NCI-H524 (cell line): ENCODE measurements at regions not wholly inside any gene's neighbourhood (a gene's known extent, or its start where the extent isn't known, plus 50 kb on each side); places are given as distances from the start of the nearest gene placed in this dataset.

Experiments
- DNase-seq, 2 experiments: peaks; one replicate each; lab custom pipeline; 2025; lab: John Stamatoyannopoulos, UW

GRCh38 chr2:238581126-238581525 is 154.4 kb downstream of the ASB1 start:
- DNase-seq: no peak

GRCh38 chr2:238582159-238582558 is 155.4 kb downstream of the ASB1 start:
- no peak for DNase-seq

GRCh38 chr2:238584617-238585016 is 157.9 kb downstream of the ASB1 start:
- no peak for DNase-seq

DNA sequence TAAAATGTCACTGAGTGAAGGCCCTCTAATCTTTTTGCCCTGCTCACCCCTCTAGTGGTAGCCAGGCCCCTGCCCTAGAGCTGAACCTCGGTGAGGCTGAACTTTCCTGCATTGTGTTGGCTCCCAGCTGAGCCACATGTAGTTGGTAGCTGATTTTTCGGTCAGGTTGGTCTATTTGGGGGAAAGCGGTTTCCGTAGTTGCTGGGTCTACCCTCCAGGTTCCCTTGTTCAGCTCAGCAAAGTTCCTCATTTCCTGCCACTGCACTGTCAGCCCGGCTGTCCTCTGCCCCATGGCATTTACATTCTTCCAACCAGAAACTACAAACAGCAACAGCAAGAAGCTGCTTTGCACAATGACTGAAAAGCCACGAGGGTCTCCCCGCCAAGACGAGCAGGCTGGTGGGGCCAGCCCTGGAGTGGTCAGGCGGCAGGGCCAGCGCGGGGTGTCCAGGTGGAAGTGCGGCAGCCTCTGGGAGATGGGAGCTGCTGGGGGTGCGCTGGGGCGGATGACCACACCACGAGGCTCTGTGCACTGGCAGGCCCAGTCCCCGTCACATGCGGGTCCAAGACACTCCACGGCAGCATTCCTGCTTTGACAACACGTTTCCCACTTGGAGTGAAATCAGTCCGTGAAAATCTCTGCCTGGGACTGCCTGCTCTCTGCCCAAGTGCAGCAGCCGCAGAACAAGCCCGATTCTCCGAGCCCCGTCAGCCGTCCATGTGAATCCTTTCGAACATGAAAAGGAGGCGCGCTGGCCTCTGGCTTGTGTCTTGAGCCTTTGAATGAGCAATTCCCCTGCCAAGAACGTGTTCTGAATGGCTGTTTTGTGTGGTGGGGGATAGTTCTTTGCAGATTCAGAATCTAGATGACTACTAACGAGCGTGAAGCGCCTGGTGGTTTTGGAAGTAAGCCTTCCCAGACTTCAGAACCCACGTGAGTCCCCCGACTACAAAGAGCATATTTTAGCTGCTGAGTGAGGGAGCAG is 159.4 kb downstream of the ASB1 start:
- DNase-seq: no peak

DNA sequence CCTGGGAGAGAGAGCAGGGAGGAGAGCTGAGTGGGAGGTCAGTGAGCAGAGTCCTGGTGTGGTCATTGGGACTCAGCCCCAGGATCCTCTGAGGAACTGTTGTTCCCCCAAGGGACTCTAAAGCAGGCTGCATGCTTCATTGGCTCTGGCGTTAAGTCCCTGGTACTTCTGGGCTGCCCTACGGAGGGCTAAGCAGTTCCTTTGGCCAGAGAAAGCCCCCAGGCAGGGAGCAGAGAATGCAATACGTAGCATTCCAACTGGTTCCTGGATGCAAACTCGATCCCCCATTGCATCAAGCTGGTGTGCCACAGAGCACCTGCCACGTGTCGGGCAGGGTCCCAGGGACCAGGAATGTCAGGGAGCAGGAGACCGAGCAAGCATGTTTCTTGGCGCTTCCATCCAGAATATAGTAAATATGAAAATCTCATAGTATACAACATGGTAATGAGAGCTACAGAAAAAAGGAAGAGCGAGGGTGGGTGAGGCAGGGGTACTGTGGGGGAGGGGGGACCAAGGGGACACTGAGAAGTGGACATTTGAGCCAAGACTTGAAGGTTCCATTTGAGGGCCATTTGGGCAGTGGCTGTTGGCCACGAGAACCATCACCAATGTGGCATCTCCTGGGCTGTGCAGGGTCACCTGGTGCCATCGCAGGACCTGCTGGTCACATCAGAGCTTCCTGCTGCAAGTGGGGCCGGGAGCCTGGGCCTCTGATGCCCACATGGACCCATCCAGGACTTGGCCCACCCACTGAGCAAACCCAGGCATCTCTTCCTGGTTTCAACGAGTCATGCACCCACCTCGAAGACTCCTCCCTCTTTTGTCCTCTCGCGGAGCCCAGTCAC is 160.4 kb downstream of the ASB1 start:
- no peak for DNase-seq

- no peak for DNase-seq
Observed at GRCh38 chr2:238587776-238588660, 161.3 kb downstream of the ASB1 start.

DNA sequence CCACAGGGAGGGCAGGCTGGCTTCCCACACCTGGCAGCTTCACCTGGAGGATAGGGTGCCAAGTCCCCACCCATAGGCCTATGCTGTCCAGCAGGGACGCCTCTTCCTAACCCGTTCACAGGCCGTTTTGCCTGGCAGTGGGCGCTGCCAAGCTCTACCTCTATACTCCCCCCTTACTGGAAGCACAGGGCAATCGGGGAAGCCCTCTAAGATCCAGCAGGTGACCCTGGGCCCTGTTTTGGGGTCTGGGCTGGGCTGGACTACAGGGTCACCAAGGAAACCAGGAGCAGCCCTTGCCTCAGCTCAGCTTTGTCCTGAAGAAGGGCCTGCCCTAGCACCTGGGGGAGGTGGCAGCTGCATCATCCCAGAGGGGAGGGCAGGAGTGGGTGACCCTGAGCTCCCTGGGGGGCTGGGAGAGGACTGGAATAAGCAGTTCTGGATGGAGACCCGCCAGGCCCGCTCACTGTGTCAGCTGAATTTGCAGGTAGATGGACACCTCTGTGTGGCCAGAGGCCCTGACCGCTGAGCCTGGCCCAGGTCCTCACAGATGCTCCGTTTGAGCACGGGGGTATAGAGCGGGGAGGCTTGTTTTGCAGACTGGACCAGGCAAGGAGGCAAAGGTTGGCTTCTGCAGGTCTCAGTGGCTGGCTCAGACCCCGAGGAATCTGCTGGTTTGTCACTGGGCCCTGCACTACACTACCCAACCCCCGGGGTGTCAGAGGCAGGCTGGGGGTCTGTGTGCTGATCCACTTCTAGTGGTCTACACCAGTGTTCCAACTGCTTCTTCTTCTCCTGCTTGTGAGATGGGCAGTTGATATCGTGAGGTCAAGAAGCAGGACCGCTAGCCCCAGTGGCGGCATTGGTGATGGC is 163.1 kb downstream of the ASB1 start:
- no peak for DNase-seq

DNA sequence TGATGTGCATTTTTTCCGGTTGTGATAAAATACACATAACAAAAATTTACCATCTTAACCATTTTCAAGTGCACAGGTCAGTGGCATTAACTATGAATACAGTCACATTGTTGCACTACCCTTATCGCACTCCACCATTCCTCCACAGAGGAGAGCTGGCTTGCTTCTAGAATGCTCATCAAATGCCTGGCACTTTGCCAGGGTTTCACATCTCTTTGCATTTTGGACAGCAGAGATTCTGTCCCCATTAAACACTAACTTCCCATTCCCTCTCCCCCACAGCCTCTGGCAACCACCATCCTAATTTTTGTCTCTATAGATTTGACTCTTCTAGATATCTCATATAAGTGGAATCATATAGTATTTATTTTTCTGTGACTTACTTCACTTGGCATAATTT is 165.0 kb downstream of the ASB1 start:
- DNase-seq: no peak

GRCh38 chr2:238593236-238593635 is 166.5 kb downstream of the ASB1 start:
- DNase-seq: no peak

- DNase-seq: no peak
Observed at GRCh38 chr2:238593678-238594077, 167.0 kb downstream of the ASB1 start.

- DNase-seq: no peak
Observed at GRCh38 chr2:238594796-238595749, 168.3 kb downstream of the ASB1 start.

DNA sequence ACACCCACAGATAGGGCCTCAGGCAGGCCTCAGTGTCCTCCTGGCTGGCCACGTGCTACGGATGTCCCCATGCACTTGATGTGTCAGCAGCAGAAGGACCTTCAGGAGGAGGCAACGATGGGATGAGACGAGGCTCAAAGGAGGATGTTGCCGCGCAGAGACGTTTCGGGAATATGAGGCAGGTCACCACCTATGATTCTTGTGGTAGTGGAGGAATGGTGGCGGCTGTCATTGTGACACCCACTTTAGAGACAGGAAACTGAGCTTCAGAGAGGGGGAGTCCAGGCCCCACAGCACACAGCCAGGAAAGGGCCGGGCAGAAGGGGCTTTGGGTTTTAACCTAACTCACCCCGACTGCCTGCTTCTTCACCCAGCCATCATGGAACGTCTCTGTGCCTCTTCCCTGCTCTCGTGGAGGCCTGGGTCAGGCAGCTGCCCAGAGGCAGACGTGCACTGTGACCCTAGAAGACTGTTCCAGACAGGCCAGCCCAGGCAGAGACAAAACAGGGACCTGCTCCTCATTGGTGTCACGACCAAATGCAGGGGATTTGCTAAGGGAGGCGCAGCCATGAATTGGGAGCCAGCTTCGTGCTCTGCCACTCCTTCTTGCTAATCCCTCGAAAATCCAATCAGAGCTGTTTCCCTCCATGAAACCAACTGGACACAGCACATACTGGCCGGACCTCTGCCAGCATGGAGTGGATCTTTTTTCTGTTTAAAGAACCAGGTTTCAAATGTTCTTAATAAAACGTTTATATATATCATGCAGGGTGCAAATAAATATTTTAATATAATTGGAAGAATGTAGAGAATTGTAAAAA is 169.2 kb downstream of the ASB1 start:
- no peak for DNase-seq

GRCh38 chr2:238596571-238597551 is 170.1 kb downstream of the ASB1 start:
- no peak for DNase-seq

DNA sequence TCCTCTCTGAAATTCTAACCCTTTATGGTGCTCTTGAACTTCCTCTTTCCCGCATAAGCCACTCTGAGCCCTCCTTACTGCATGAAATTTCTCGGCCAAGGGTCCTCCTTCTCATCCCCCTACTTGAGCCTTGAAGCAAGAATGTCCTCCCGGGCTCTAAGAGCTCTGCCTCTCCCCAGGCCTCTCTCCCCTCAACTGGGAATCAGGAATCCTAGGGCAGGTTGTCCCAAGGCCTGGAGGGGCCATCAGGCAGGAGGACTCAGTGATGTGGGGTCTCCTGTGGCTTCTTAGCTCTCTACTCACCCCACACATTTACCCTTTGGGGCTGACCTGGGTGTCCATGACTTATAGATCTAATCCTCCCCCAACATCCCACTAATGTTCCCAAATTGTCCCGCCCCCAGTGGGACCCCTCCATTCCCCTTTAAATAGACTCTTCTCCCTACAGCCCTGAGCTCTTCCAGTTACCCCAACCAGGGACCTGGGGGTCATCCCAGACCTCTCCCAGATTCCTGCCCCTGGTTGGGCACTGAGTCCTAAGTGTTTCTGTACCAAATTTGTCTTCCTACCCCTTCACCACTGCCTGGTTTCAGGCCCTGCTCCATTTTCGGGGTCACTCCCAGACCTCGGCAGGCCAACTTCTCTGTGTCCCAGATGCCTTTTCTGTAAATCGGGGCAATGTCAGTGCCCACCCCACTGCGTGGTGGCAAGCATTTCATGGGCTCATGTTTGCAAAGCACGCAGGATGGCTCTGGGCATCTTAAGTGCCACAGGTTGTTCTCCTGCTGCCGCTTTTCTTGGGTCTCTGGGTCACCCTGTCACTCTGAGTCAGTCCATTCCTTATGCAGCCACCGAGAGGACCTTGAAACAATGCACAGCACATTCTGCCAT is 171.2 kb downstream of the ASB1 start:
- no peak for DNase-seq

GRCh38 chr2:238598802-238599530 is 172.2 kb downstream of the ASB1 start:
- DNase-seq: no peak
